ENCODE measurements at regions not wholly inside any gene's neighbourhood (a gene's known extent, or its start where the extent isn't known, plus 50 kb on each side); places are given as distances from the start of the nearest gene placed in this dataset.
"Not testable (repeated sequence)": the region's sequence is repeated elsewhere in the genome, so short reads cannot be mapped to it uniquely, and the experiment has no call there.

DNA sequence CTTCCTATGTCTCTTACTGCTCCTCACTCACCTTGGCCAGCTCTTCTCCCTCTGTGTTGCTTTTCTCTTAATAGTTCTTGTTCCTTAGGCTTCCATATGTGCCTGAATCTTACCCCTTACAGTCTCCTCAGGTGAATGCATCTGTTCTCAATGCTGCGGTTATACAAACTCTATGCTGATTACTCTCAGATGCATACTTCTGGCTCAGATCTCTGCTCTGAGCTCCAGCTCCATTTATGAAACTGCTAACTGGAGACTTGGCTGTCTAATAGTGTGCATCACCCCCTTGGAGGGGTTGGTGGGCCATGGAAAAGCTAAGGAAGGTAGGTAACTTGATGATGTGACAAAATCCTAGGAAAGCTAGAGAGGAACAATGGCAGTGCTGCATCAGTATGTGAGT is 422.5 kb downstream of the TMEM135 start:
- no peak for DNase-seq
- Histone ChIP-seq H3K36me3 (replicated peaks) (no peaks in the 10 kb centered on the region), H3K27ac (no peak overlapping the region), H3K4me3 (ENCODE audit: low read depth, low read length) (no peak overlapping the region), H3K27me3 (replicated peaks) (no peaks in the 10 kb centered on the region)
- TF ChIP-seq, protein P1, sequence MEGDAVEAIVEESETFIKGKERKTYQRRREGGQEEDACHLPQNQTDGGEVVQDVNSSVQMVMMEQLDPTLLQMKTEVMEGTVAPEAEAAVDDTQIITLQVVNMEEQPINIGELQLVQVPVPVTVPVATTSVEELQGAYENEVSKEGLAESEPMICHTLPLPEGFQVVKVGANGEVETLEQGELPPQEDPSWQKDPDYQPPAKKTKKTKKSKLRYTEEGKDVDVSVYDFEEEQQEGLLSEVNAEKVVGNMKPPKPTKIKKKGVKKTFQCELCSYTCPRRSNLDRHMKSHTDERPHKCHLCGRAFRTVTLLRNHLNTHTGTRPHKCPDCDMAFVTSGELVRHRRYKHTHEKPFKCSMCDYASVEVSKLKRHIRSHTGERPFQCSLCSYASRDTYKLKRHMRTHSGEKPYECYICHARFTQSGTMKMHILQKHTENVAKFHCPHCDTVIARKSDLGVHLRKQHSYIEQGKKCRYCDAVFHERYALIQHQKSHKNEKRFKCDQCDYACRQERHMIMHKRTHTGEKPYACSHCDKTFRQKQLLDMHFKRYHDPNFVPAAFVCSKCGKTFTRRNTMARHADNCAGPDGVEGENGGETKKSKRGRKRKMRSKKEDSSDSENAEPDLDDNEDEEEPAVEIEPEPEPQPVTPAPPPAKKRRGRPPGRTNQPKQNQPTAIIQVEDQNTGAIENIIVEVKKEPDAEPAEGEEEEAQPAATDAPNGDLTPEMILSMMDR (IDR thresholded peaks at IDR 0.05; ENCODE audit: low read depth, low read length, missing control alignments): no peak
- in situ Hi-C loops (cut with HindIII; ENCODE audit: low pct_ligation_motif_present, low sequenced_read_pairs): no loop called here

DNA sequence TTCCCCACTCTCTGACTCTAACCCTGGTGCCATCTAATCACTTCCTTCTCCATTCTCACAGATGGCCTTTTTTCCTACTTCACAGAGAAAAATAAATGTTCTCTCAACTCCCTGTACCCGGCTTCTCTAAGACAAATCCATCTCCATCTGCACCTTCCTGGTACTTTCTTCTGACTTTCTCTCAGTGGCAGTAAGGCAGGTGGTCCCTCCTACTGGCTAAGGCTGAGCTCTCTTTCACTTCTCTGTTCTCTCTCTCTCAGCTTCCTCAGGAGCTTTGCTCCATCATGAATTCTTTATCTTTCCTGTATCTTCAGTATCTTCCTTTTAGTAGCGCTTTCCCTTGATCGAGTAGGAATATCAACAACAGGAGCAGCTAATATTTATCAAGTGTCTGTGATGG is 421.6 kb downstream of the TMEM135 start:
- Histone ChIP-seq H3K36me3 (replicated peaks) (no peaks in the 10 kb centered on the region), H3K27ac (no peak overlapping the region), H3K4me3 (ENCODE audit: low read depth, low read length) (no peak overlapping the region), H3K27me3 (replicated peaks) (no peaks in the 10 kb centered on the region)
- in situ Hi-C loops (cut with HindIII; ENCODE audit: low pct_ligation_motif_present, low sequenced_read_pairs): no loop called here
- no peak for DNase-seq
- TF ChIP-seq, protein P1 (IDR thresholded peaks at IDR 0.05; ENCODE audit: low read depth, low read length, missing control alignments): no peak

DNA sequence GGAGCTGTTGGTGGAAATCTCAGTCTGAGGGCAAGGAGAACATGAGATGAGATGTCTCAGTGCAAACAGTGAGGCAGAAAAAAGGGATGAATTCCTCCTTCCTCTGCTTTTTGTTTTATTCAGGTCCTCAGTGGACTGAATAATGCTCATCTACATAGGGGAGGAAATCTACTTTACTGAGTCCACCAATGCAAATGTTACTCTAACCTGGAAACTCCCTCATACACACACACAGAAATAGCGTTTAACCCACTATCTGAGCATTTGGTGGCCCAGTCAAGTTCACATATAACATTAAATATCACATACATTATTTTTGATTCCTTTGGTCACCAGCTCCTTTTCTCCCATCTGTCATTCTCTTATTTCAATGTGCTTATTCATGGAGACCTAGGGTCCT is 418.8 kb downstream of the TMEM135 start:
- TF ChIP-seq, protein P1 (IDR thresholded peaks at IDR 0.05; ENCODE audit: low read depth, low read length, missing control alignments): no peak
- H3K36me3 ChIP-seq (replicated peaks): no peaks in the 10 kb centered on the region
- no peak overlapping the region for H3K4me3 ChIP-seq (ENCODE audit: low read depth, low read length)
- no peak for DNase-seq
- no peaks in the 10 kb centered on the region for H3K27me3 ChIP-seq (replicated peaks)
- in situ Hi-C loops (cut with HindIII; ENCODE audit: low pct_ligation_motif_present, low sequenced_read_pairs): no loop called here
- H3K27ac ChIP-seq: no peak overlapping the region

DNA sequence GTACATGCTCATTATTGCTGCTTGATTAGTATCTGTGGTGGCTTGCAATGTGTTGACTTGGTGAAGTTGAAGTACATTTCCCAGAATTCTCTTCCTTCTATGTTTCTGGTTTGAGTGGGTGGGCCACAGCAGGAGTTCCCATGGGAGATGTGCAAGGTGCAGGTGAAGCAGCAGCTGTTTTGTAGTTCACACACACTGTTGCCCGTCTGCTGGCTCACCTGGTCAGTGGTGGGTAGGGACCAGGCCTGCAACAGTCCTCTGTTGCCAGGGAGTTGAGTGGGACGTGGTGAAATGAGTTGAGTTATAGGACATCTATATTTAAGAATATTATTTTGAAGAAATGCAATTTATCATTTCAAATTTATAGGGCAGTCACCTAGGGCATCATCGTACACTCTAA is 417.4 kb downstream of the TMEM135 start:
- Histone ChIP-seq H3K4me3 (ENCODE audit: low read depth, low read length) (no peak overlapping the region), H3K27me3 (replicated peaks) (no peaks in the 10 kb centered on the region), H3K27ac (no peak overlapping the region), H3K36me3 (replicated peaks) (no peaks in the 10 kb centered on the region)
- in situ Hi-C loops (cut with HindIII; ENCODE audit: low pct_ligation_motif_present, low sequenced_read_pairs): no loop called here
- TF ChIP-seq, protein P1 (IDR thresholded peaks at IDR 0.05; ENCODE audit: low read depth, low read length, missing control alignments): no peak
- DNase-seq: no peak

DNA sequence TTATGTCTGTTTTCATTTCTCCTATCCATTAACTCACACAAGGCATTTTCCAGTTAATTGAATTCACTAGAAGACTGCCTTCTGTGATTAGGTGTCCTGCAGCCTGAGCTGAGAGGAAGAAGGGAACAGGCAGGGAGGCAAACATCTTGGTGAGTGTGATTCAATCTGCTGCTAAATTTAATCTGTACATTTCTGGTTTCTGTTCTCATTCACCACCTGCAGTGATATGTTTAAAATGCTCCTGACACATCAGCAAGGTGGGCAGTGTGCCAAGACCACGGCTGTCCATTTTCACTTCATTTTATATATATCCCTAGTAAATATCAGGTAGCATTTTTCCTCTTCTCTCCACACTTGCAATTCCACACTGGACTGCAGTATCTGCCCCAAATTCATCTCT is 416.5 kb downstream of the TMEM135 start:
- Histone ChIP-seq H3K27ac (no peak overlapping the region), H3K4me3 (ENCODE audit: low read depth, low read length) (no peak overlapping the region), H3K27me3 (replicated peaks) (no peaks in the 10 kb centered on the region), H3K36me3 (replicated peaks) (no peaks in the 10 kb centered on the region)
- in situ Hi-C loops (cut with HindIII; ENCODE audit: low pct_ligation_motif_present, low sequenced_read_pairs): no loop called here
- DNase-seq: peak; percentile 40
- TF ChIP-seq, protein P1 (IDR thresholded peaks at IDR 0.05; ENCODE audit: low read depth, low read length, missing control alignments): no peak

DNA sequence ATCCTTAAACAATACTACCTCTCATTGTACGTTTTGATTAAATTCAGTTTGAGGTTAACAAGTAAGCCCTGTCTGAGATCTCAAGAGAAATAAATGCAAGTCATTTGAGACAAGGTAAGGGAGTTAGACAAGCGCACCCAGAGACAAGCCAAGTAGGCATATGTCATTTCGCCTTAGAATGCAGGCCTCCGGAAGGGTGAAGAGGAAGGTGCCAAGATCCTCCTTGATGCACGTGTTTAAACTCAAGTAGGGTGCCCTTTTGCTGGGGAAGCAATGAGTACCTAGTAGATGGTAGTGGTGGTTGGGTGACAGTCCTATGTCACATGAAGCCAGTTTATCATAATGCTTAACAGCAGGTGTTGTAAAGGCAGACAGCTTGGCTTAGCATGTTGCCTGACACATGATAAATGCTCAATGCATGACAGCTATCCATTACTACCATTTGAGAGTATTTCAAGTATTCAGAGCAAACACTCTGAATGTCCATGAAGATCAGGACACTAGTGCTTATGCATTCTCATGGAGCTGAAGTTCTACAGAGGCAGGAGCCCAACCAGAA is 415.9 kb downstream of the TMEM135 start:
- H3K4me3 ChIP-seq (ENCODE audit: low read depth, low read length): no peak overlapping the region
- no peak overlapping the region for H3K27ac ChIP-seq
- no peaks in the 10 kb centered on the region for H3K36me3 ChIP-seq (replicated peaks)
- in situ Hi-C loops (cut with HindIII; ENCODE audit: low pct_ligation_motif_present, low sequenced_read_pairs): no loop called here
- DNase-seq: no peak
- H3K27me3 ChIP-seq (replicated peaks): no peaks in the 10 kb centered on the region
- TF ChIP-seq, protein P1 (IDR thresholded peaks at IDR 0.05; ENCODE audit: low read depth, low read length, missing control alignments): no peak

DNA sequence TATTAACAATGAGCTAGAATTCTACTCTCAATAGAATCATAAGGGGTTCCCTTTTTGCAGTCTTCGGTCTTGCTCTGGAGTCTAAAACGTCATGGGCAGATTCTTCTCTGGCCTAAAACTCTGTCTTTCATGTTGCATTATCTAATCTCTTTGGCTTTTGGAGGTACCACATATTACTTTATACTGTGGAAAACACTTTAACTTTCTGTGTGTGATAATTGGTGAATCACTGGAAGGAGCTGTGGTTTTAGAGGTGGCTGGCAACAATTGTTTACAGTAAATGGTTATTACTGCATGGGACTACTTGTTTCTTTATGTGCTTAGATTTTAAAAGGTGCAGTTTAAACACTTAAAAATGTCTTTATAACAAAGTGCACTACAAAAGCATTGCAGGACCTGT is 414.3 kb downstream of the TMEM135 start:
- H3K36me3 ChIP-seq (replicated peaks); H3K27me3 ChIP-seq (replicated peaks); H3K27ac ChIP-seq; H3K4me3 ChIP-seq (ENCODE audit: low read depth, low read length); DNase-seq; in situ Hi-C loops (cut with HindIII; ENCODE audit: low pct_ligation_motif_present, low sequenced_read_pairs): not testable (repeated sequence)
